GM12878 (cell line): ENCODE measurements at regions not wholly inside any gene's neighbourhood (a gene's known extent, or its start where the extent isn't known, plus 50 kb on each side); places are given as distances from the start of the nearest gene placed in this dataset.

Experiments
- ATAC-seq: fragments of 200-7000 bp; cut with Tn5 transposase; 3 replicates; pipeline ENCODE4 v1.9.1; 2020; ENCODE audit warnings: mild to moderate bottlenecking, moderate library complexity
- BruUV-seq: library from RNA; stranded (reverse); fragments of 400-500 nt; replicated peaks from 2 replicates; lab custom pipeline; 2021; lab: Mats Ljungman, UMichigan
- CTCF ChIA-PET: fragments of 300-600 bp; sonication (Branson Sonifier 250); formaldehyde crosslinking; extraction: SDS; loops from one replicate; lab custom pipeline; 2021; ENCODE audit warnings: inconsistent platforms; lab: Yijun Ruan, JAX
- POLR2A ChIA-PET: fragments of 350-600 bp; formaldehyde crosslinking; extraction: SDS; loops from one replicate; lab custom pipeline; 2021; ENCODE audit warnings: inconsistent platforms; lab: Charles Lee
- RAD21 ChIA-PET: fragments of 300-600 bp; sonication (Branson Sonifier 250); formaldehyde crosslinking; loops from one replicate; lab custom pipeline; 2023; ENCODE audit warnings: antibody characterized with exemption; ENCODE audit not compliant: unreplicated experiment; lab: Charles Lee
- SMC1A ChIA-PET: fragments of 300-600 bp; sonication (Branson Sonifier 250); formaldehyde crosslinking; loops from one replicate; lab custom pipeline; 2023; ENCODE audit not compliant: unreplicated experiment, uncharacterized antibody; lab: Charles Lee
- DNase-seq: peaks from one replicate; pipeline ENCODE4 v3.0.0-alpha.2; 2011; ENCODE audit warnings: low read depth, low spot score
- FAIRE-seq: peaks from 3 replicates; lab custom pipeline; 2011; peaks lifted over from hg19 to GRCh38; lab: Jason Lieb, UNC
- H2AFZ ChIP-seq: 2 replicates; pipeline ENCODE4 v1.6.0; 2011; ENCODE audit warnings: low read depth, low read length, control low read depth; ENCODE audit not compliant: control insufficient read depth
- H3K27ac ChIP-seq: 2 replicates; pipeline ENCODE4 v1.5.1; 2011; ENCODE audit warnings: control low read depth; ENCODE audit not compliant: control insufficient read depth, insufficient read depth
- H3K27me3 ChIP-seq, 2 experiments: replicated peaks in 1 of 2; 2 replicates each; pipeline versions ENCODE4 v1.6.0 to v1.6.1; 2011; ENCODE audit warnings: low read length in 1 of 2; ENCODE audit not compliant: control insufficient read depth in 2 of 2, insufficient read depth in 2 of 2
- H3K36me3 ChIP-seq, 2 experiments: 2 replicates each; pipeline ENCODE4 v1.5.1; 2011; ENCODE audit warnings: low read length in 1 of 2; ENCODE audit not compliant: control insufficient read depth in 2 of 2, insufficient read depth in 2 of 2
- H3K4me1 ChIP-seq: 2 replicates; pipeline ENCODE4 v1.6.1; 2011; ENCODE audit warnings: mild to moderate bottlenecking, low read length, moderate library complexity, mixed read lengths; ENCODE audit not compliant: control insufficient read depth, insufficient read depth
- H3K4me2 ChIP-seq: 2 replicates; pipeline ENCODE4 v1.6.0; 2011; ENCODE audit warnings: control low read depth; ENCODE audit not compliant: control insufficient read depth, insufficient read depth
- H3K4me3 ChIP-seq: fragments of 200-600 bp; sonication (generic); 2 replicates; pipeline ENCODE4 v1.5.1; 2016
- H3K79me2 ChIP-seq: 2 replicates; pipeline ENCODE4 v1.6.0; 2011; ENCODE audit warnings: low read length; ENCODE audit not compliant: control insufficient read depth, insufficient read depth
- H3K9ac ChIP-seq: 2 replicates; pipeline ENCODE4 v1.8.0; 2011; ENCODE audit warnings: low read length, control low read depth, mixed read lengths; ENCODE audit not compliant: control insufficient read depth, insufficient read depth
- H3K9me3 ChIP-seq: replicated peaks from 3 replicates; pipeline ENCODE4 v1.5.1; 2011; ENCODE audit warnings: mild to moderate bottlenecking, low read length; ENCODE audit not compliant: control insufficient read depth, insufficient read depth
- H4K20me1 ChIP-seq: 2 replicates; pipeline ENCODE4 v1.6.0; 2011; ENCODE audit not compliant: control insufficient read depth, insufficient read depth
- CREM ChIP-seq: IDR thresholded peaks from 2 replicates; pipeline ENCODE4 v1.6.1; 2014; ENCODE audit warnings: antibody characterized with exemption, low read depth
- KLF5 ChIP-seq: fragments of 450-650 bp; IDR thresholded peaks from 2 replicates; pipeline ENCODE4 v1.6.1; 2014; ENCODE audit warnings: mild to moderate bottlenecking; ENCODE audit not compliant: partially characterized antibody
- MYC ChIP-seq: IDR thresholded peaks from 2 replicates; pipeline ENCODE4 v1.6.1; 2011; ENCODE audit warnings: mild to moderate bottlenecking, low read length, moderate library complexity, inconsistent platforms; ENCODE audit not compliant: insufficient read depth, insufficient replicate concordance, insufficient read length, severe bottlenecking
- SUPT20H ChIP-seq: IDR thresholded peaks from 2 replicates; pipeline ENCODE4 v1.6.1; 2011; ENCODE audit warnings: low read depth, mild to moderate bottlenecking, low read length, moderate library complexity, borderline replicate concordance; ENCODE audit not compliant: control insufficient read depth
- SUZ12 ChIP-seq: fragments of 200-600 bp; sonication (generic); IDR thresholded peaks from one replicate; pipeline ENCODE4 v1.6.1; 2018; ENCODE audit warnings: antibody characterized with exemption, mild to moderate bottlenecking; ENCODE audit not compliant: unreplicated experiment
- TCF7 ChIP-seq: IDR thresholded peaks from 2 replicates; pipeline ENCODE4 v1.6.1; 2014; ENCODE audit warnings: antibody characterized with exemption, borderline replicate concordance
- WGBS: methylation state at CpG from one replicate; pipeline ENCODE4 v1.1.6; 2016; ENCODE audit warnings: low lambda C conversion rate; ENCODE audit not compliant: insufficient replicate concordance, insufficient coverage; ENCODE audit errors: missing lambda C conversion rate; 5-methylcytosine and 5-hydroxymethylcytosine counted together
- in situ Hi-C: fragments of 300-500 bp; cut with MboI; formaldehyde crosslinking; loops from 9 replicates; pipeline ENCODE4 v1.14.3; 2018; ENCODE audit warnings: mixed read lengths
- intact Hi-C: fragments of 100-400 bp; cut with micrococcal nuclease; formaldehyde crosslinking; loops from one replicate; pipeline ENCODE4 v1.14.2; 2022; ENCODE audit not compliant: unreplicated experiment
- TF ChIP-seq, protein P1 (sequence below): fragments of 450-650 bp; IDR thresholded peaks from 2 replicates; pipeline ENCODE4 v1.6.1; 2016; ENCODE audit warnings: mild to moderate bottlenecking

DNA sequence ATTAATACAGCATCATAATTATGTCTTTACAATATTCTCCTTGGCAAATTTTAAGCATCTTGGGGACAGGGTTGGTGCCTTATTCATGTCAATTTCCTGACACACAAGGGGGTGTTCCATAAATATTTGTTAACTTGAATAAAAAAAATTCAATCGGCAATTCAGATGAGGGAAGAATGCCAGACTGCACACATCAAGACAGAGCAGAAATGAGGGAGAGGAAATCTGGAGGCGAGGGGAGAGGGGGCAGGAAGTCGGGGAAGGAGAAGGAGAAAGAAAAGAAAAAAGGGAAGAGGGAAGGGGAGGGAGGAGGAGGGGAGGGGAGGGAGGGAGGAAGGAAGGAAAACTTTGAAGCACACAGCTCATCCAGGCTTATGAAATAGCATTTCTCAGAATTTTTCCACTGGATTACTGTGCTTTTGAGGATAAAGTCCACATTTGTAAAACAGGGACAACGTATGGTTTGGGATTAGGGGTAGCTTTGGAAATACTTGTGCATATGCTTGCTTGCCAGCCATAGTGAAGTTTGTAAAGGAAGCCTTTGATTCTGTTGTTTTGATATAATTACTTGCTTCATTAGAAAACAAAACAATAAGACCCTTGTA, 362.1 kb downstream of the SAMD5 start (continued):
- TF ChIP-seq, protein P1, sequence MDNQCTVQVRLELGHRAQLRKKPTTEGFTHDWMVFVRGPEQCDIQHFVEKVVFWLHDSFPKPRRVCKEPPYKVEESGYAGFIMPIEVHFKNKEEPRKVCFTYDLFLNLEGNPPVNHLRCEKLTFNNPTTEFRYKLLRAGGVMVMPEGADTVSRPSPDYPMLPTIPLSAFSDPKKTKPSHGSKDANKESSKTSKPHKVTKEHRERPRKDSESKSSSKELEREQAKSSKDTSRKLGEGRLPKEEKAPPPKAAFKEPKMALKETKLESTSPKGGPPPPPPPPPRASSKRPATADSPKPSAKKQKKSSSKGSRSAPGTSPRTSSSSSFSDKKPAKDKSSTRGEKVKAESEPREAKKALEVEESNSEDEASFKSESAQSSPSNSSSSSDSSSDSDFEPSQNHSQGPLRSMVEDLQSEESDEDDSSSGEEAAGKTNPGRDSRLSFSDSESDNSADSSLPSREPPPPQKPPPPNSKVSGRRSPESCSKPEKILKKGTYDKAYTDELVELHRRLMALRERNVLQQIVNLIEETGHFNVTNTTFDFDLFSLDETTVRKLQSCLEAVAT = no peak
- TF ChIP-seq KLF5 = no peak
- TF ChIP-seq, all 136 proteins: peak for 0

DNA sequence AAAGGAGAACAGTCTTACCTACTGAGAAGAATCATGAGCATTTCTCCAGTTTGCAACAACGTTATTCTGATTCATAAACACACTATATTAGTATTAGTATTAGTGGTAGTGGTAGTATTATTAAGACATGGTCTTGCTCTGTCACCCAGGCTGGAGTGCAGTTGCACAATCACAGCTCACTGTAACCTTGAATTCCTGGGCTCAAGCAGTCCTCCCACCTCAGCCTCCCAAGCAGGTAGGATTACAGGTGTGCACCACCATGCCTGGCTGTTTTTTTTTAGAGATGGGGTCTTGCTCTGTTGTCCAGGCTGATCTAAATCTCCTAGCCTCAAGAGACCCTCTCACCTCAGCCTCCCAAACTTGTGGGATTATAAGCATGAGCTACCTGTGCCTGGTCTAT, 363.5 kb downstream of the SAMD5 start:
- Histone ChIP-seq H3K4me3 (no peak overlapping the region), H3K36me3 (no peaks in the 10 kb centered on the region), H3K27me3 (no peaks in the 10 kb centered on the region), H3K4me1 (no peaks in the 10 kb centered on the region), H3K9ac (no peak overlapping the region), H2AFZ (no peak overlapping the region), H3K9me3 (no peaks in the 10 kb centered on the region), H3K27ac (no peak overlapping the region), H3K4me2 (no peak overlapping the region), H3K79me2 (no peaks in the 10 kb centered on the region), H4K20me1 (no peaks in the 10 kb centered on the region)
- ATAC-seq (no peak), FAIRE-seq (no peak), DNase-seq (no peak)
- ChIA-PET CTCF (no interaction called here), RAD21 (no interaction called here), SMC1A (no interaction called here), POLR2A (no interaction called here)
- TF ChIP-seq SUZ12 = no peak
- no peak for TF ChIP-seq CREM
- no peak for TF ChIP-seq SUPT20H
- no peak for TF ChIP-seq MYC
- TF ChIP-seq TCF7 = no peak
- WGBS = 0% methylated on average over 1 of the region's 1 CpG
- no TSS peak for BruUV-seq
- intact Hi-C loops (no loop called here), in situ Hi-C loops (no loop called here)
